ENCODE measurements at regions not wholly inside any gene's neighbourhood (a gene's known extent, or its start where the extent isn't known, plus 50 kb on each side); places are given as distances from the start of the nearest gene placed in this dataset.

GRCh38 chr18:34075963-34076860, 148.5 kb downstream of the NOL4 start:
- no peak for DNase-seq

GRCh38 chr18:34061226-34061625, 163.5 kb downstream of the NOL4 start:
- DNase-seq, result no peak

GRCh38 chr18:34055227-34055626, 169.5 kb downstream of the NOL4 start:
- no peak for DNase-seq

DNA sequence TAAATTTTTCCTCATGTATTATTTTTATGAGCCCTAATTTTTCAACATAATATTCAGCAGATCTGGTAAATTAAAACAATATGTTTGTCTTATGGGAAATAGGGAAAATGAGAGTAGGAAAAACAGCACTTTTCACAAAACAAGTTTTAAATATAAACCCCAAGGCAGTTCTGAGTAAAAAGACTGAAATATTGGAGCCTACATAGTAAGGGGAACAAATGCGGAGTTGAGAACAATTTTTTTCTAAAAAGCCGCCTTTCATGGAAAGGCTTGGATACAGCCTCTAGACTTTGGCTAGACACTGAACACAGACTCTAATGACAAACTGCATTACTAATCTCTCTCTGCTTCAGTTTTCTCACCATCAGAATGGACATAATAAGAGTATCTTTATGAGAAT, 174.1 kb downstream of the NOL4 start:
- DNase-seq, result no peak

DNA sequence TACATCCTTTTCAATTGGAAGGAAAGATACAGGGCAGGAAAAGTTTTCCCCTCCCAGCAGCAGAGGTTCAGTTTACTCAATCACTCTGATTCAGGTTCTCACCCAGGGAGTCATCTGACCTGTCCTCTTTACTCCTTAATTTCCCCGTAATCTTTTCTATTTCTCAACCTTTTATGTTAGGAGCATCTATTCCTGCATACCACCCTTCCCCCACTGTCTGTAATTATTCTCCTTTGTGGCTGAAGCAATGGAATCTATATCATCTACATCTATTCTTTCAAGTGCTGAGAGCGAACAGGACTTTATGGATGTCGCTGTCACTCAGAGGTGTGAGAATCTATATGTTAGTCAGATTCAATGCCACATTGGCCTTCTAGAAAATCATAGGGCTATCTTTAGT, 175.2 kb downstream of the NOL4 start:
- no peak for DNase-seq

GRCh38 chr18:34048423-34048822, 176.3 kb downstream of the NOL4 start:
- no peak for DNase-seq

DNA sequence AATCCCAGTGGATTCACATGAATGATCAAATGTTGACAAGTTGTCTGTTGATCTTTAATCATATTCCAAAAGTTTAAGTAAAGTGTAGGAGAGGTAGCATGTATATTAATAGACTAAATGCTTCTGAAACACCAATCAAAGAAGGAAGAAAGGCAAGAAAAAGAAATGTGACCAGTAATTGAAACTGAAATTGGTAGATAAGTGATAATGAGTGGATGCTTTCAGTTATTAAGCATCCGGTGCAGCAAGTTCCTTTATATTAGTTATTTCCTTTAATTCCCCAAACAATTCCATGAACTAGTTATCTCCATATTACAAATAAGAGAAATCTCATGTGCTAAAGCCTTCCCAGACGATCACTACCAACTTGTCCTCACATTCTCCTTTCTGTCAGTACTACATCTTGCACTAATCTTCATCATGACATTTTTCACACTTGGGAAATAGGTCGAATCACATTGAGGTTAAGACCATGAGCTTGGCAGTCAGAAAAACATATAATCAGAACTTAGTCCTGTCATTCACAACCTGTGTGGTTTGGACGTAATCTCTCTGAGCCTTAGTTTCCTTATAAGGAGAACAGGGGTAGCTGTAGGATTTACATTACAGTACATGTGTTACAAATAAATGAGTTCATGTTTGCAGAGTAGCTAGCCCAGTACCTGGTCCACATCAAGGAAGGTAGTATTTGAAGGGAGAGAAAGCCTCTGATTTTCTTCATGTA, 182.1 kb downstream of the NOL4 start:
- DNase-seq, result no peak

DNA sequence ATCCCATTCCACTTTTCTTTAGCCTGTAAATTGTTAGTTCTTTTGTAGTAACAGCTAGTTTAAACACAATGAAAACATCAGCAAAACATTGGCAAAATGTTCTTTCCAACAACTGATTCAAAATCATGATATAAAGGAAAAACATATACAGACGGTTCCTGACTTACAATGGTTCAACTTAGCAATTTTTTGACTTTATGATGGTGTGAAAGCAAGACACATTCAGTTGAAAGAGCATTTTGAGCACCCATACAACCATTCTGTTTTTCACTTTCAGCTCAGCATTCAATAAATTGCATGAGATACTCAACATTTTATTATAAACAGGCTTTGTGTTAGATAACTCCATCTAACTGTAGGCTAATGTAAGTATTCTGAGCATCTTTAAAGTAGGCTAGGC, 185.1 kb downstream of the NOL4 start:
- DNase-seq, result no peak

DNA sequence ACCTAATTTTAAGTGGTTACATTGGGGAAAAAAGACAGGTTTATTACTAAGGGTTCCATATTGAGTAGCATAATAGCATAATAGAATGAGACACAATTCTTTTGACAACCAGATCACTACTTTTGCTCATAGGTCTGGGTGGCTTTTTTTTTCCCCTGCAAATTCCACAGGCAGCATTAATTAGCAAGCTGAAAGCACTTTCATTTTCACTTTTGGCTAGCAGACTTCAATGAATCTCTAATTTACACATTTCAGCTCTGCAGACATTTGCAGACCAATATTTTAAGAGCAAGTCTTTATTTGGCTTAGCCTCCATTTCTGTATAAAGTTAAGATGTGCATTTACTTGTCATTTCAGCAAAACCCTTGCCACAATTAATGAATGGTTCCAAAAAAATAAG, 185.5 kb downstream of the NOL4 start:
- no peak for DNase-seq

GRCh38 chr18:34038086-34038485, 186.6 kb downstream of the NOL4 start:
- DNase-seq, result no peak

DNA sequence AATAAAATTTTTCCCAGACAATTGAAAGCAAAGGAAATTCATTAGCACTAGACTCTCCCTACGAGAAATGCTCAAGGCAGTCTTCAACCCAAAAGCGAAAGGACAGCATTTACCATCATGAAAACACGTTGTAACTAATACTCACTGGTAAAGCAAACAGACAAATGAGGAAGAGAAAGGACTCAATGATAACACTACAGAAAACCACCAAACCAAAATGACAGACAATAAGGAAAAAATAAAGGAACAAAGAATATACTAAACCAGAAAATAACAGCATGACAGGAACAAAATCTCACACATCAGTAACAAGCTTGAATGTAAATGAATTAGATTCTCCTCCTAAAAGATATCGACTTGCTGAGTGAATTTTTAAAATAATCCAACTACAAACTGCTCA, 190.7 kb downstream of the NOL4 start:
- DNase-seq, result no peak

DNA sequence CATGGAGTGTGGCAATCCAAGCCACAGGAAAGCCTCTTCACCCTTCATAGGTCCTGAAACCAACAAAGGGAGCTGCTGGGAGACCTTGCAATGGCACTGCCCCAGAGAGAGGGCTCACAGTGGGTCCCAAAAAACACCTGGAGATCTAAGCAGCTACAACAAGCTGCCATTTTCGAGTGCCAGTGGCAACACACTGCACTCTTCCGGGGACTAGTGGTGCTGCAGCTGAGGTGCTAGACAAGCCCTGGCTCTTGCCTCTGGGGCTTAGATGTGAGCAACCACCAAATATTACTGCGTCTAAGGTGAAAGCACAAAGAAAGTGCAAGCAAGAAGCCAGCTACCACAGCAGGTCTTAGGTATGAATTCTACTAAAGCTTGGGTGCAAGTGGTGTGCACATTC, 192.9 kb downstream of the NOL4 start:
- no peak for DNase-seq

- DNase-seq, result no peak
Observed at GRCh38 chr18:34028324-34028723, 196.4 kb downstream of the NOL4 start.

DNA sequence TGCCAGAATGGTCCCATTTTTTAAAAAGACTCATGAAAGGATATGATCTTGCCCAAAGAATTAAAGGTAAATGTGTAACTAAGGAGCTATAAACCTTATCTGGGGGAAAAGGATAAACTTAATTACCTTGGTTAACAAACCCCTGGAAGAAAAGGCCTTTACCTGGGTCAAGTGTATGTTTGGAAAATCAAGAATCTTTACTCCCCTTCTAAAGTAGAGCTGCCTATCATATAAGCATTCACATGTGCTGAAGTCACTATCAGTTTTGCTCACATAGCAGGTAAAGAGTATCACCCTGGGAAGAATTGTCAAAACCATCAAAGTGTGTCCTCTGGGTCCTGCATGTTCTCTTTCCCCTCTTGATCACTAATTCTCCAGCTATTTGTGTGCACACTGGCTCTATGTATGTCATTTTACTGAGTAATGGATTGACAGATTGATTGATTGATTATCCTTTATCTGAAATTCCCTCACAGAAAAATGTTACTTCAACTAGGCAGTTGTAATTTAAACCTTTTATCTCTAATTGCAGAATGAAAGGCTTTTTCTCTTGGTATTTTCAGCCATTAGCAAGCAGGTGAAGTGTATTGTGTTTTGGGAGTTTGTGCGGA, 199.4 kb downstream of the NOL4 start:
- no peak for DNase-seq

DNA sequence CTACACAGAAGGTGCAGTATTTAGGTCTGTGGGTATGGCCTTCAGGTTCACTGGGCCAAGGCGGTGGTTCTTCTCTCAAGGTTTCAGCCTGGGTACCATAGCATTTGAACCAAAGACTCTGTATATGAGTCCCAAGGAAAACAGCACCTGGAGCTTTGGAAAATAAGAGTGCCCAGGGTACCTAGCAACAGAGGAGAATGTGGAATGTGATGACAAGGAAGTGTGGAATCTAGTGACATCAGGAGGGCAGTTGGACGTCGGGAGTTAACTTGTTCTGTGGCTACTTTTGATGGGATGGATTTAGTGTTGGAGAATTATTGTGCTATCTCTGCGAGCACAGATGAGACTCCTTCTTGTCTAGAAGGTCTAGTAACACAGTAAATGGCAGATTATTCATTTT, 201.2 kb downstream of the NOL4 start:
- DNase-seq, result no peak

DNA sequence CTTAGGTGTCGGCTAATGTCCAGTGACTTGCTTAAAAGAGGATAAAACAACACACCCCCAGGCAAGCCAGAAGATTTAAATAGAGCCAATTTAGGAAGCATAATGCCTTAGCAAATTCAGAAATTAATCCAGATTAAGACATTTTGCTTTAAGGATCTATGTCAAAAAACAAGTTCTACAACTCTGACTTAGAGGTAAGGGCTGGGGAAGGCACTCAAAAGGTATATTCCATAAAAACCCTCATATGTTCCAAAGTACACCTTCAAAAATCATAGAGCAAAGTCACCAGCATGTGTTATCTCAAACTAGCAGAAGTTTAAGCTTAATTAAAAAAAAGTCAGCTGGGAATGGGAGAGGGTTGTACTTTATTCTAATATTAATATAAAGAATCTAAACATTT, 206.4 kb downstream of the NOL4 start:
- DNase-seq, result no peak

DNA sequence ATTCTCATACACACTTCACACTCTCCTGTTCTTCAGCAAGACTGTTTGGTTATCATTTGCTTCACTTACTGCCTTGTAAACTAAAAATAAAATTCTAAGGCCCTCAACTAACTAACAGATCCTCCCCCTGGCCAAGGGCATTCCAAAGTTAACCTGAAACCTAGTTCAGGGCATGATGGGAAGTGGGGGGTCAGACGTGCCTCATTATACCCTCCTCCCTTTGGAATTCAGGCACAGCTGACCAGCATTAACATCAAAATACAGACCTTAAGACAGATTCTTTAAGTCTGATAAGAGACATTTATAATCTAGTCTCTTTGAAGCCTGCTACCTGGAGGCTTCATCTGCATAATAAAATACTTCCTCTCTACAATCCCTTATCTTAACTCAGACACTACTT, 221.0 kb downstream of the NOL4 start:
- no peak for DNase-seq

DNA sequence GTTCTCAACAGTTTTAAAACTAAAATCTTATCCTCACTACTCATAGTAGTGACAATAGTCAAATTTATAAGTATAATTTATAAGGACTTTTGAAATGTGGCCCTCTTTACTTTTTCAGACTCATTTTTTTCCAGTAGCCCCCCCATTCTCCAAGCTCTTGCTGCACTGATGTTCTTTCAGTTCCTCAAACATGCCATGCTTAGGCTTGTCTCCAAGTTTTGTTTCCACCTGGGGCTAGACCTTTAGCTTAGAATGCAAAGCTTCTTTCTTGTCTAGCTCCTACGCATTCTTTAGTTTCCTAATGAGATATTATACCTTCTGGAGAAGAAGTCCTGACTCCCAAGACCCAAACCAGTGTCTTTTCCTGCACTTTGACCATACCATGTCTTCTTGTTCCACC, 222.6 kb downstream of the NOL4 start:
- no peak for DNase-seq

GRCh38 chr18:34001376-34001775, 223.3 kb downstream of the NOL4 start:
- DNase-seq, result no peak

DNA sequence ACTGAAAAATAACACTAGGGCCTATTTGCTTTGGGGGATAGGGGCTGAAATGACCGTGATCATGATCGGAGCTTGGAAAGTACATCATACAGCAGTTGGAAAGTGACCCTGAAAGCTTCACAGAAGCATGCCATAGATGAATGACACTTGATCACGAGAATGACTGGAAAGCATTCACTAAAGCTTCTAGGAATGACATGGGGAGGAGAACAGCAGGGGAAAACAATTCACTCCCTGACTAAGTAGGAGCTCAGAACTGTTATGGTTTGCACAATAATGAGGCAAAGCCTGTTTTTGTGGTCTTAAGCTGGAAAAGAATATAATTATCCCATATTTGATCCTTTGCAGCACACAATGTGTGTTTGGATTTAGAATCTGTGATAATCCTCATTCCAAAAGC, 237.5 kb downstream of the NOL4 start:
- no peak for DNase-seq

DNA sequence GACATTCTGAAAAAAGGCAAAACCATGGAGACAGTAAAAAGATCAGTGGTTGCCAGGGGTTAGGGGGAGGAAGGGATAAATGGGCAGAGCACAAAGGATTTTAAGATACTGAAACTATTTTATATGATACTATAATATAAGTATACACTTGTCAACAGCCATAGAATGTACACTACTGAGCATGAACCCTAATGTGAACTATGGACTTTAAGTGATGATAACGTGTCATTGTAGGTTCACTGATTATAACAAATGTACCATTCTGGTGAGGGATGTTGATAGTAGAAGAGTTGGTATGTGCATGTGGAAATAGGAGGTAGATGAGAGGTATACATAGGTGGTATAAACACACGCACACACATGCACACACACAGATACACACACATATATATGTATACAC, 241.6 kb downstream of the NOL4 start:
- DNase-seq, result no peak

DNA sequence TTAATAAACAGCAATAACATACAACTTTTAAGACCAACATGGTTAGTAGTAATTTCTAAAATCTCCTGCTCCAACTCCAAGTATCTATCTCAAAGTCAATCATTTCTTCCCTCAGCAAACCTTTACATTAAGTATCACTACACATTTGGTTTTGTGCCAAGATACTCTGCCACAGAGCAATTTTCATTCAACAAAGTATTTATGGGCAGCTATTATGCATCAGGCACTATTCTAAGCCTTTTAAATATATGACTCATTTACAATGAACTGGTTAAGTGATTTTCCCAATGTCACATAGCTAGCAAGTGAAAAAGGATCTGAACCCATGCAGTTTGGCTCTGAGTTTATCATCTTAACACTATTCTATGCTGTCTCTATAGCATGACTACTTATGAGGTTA, 264.3 kb downstream of the NOL4 start:
- peak; percentile 83 for DNase-seq

DNA sequence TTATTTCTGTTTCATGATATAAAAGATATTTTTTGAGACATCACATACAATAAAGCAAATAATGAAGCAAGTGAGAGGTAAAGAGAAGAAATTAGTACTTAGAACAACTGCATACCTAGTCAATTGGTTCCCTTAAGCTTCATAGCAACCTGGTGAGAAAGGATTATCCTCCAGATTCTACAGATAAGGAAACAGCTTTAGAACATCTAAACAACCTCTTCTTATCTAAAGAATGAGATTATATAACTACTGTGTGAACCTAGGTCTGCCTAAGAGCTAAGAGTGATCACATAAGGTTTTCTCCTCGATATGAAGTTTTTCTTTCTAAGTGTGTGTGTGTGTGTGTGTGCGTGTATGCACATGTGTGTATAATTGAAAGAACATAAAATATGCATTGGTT, 265.1 kb downstream of the NOL4 start:
- DNase-seq, result no peak

- peak; percentile 28 for DNase-seq
Observed at GRCh38 chr18:33957707-33958106, 267.0 kb downstream of the NOL4 start.
